H7 (cell line): ENCODE measurements at regions not wholly inside any gene's neighbourhood (a gene's known extent, or its start where the extent isn't known, plus 50 kb on each side); places are given as distances from the start of the nearest gene placed in this dataset.
A peak's percentile ranks its signal among the peaks of the same experiment; 100 is the strongest.

Experiments used
- DNase-seq: peaks from one replicate; pipeline ENCODE4 v3.0.0; 2012
- H3K27me3 ChIP-seq: 2 replicates; pipeline ENCODE4 v1.6.0; 2011; ENCODE audit warnings: mild to moderate bottlenecking, low read length; ENCODE audit not compliant: control insufficient read depth, insufficient read depth
- H3K36me3 ChIP-seq: replicated peaks from 2 replicates; pipeline ENCODE4 v1.5.1; 2011; ENCODE audit warnings: low read length; ENCODE audit not compliant: control insufficient read depth, insufficient read depth
- H3K4me3 ChIP-seq: 2 replicates; pipeline ENCODE4 v1.5.1; 2011; ENCODE audit warnings: low read depth, mild to moderate bottlenecking, control low read depth, low read length, moderate library complexity; ENCODE audit not compliant: insufficient read depth

- no peaks in the 10 kb centered on the region for H3K27me3 ChIP-seq
- H3K4me3 ChIP-seq, result no peak overlapping the region
- H3K36me3 ChIP-seq, result no peaks in the 10 kb centered on the region
- DNase-seq, result no peak
These were observed 1738.8 kb downstream of the EFNA5 start for GRCh38 chr5:105931881-105932421.

GRCh38 chr5:105929858-105930257 is 1740.9 kb downstream of the EFNA5 start:
- no peak overlapping the region for H3K4me3 ChIP-seq
- H3K27me3 ChIP-seq, result no peaks in the 10 kb centered on the region

GRCh38 chr5:105924366-105924765 is 1746.4 kb downstream of the EFNA5 start:
- no peak for DNase-seq
- H3K36me3 ChIP-seq, result no peaks in the 10 kb centered on the region
- H3K4me3 ChIP-seq, result no peak overlapping the region
- H3K27me3 ChIP-seq, result no peaks in the 10 kb centered on the region

More at GRCh38 chr5:105929858-105930257, 1740.9 kb downstream of the EFNA5 start:
- no peaks in the 10 kb centered on the region for H3K36me3 ChIP-seq
- no peak for DNase-seq

DNA sequence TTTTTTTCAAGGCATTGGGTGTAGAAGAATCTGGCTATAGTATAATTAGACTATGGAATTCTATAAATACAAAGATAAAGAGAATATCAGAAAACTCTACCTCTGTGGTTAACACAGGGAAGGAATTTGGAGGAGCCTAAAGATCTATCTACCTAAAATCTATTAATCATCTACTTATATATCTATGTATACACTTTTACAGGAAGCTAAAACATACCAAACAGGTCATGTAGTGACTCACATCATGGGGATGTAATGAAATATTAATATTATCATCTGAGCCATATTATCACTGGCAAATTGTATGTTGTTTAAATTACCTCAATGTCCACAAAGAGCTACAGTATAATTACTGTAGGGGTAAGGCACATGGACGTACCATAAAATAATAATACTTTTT is 1748.2 kb downstream of the EFNA5 start:
- Histone ChIP-seq H3K4me3 (no peak overlapping the region), H3K36me3 (no peaks in the 10 kb centered on the region), H3K27me3 (no peaks in the 10 kb centered on the region)
- DNase-seq, result no peak

DNA sequence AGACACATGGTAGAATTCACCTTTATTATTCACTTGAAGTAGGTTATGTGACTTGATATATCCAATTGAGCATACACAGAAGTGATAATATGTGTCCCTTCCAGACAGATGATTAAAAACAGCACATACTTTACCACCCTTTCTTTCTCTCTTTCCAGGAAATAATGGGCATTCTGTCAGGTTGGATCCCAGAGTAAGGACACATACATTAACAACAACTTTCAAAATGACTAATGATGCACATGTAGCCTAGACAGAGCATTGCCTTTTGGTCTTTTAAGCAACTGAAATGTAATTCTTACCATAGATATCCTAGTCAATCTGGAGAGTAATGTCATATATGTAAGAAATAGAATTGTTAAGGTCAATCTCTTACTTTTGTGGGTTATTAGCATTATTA is 1748.7 kb downstream of the EFNA5 start:
- H3K36me3 ChIP-seq, result no peaks in the 10 kb centered on the region
- no peak overlapping the region for H3K4me3 ChIP-seq
- no peaks in the 10 kb centered on the region for H3K27me3 ChIP-seq
- DNase-seq, result no peak

GRCh38 chr5:105917189-105917588 is 1753.5 kb downstream of the EFNA5 start:
- no peak for DNase-seq
- Histone ChIP-seq H3K4me3 (no peak overlapping the region), H3K27me3 (no peaks in the 10 kb centered on the region), H3K36me3 (no peaks in the 10 kb centered on the region)

DNA sequence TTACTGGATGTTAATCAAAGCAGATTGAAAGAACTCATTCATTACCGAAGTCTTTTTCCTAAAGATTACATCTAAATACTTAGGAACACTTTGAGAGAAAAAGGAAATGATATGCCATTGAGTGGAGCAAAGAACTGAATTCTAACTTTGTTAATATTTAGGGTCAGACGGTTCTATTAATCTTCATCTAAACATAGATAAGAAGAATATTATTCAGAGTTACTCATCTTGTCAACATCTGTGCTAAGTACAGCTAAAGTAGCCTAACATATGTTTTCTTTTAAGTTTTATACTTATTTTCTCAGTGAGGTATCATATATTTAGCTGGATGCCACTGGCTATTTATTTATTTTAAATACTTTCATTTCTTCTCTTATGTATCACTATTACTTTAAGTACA is 1763.7 kb downstream of the EFNA5 start:
- no peaks in the 10 kb centered on the region for H3K36me3 ChIP-seq
- H3K4me3 ChIP-seq, result no peak overlapping the region
- H3K27me3 ChIP-seq, result no peaks in the 10 kb centered on the region
- DNase-seq, result no peak

- no peak for DNase-seq
- H3K4me3 ChIP-seq, result no peak overlapping the region
- no peaks in the 10 kb centered on the region for H3K27me3 ChIP-seq
- no peaks in the 10 kb centered on the region for H3K36me3 ChIP-seq
These were observed 1765.3 kb downstream of the EFNA5 start for GRCh38 chr5:105905392-105905791.

- DNase-seq, result no peak
- Histone ChIP-seq H3K4me3 (no peak overlapping the region), H3K27me3 (no peaks in the 10 kb centered on the region), H3K36me3 (no peaks in the 10 kb centered on the region)
These were observed 1767.7 kb downstream of the EFNA5 start for GRCh38 chr5:105903069-105903468.

DNA sequence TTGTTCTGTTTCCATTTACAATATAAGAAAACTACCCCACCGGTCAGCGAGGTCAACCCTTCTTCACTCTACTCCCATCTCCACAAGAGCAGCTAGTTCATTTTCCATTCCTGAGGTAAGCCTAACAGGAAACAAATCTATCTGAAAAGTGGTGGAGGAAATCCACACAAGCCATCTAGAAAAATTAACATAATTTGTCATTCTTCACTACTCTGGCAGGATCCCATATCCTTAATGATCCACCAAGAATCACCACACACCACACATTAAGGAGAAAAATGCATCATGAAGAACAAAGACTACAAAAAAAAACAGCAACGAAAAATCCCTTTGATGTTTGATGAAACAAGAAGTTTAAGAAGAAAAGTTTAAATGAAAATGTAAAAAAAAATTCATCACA is 1771.0 kb downstream of the EFNA5 start:
- DNase-seq, result no peak
- Histone ChIP-seq H3K27me3 (no peaks in the 10 kb centered on the region), H3K36me3 (no peaks in the 10 kb centered on the region), H3K4me3 (no peak overlapping the region)

- Histone ChIP-seq H3K36me3 (no peaks in the 10 kb centered on the region), H3K4me3 (no peak overlapping the region), H3K27me3 (no peaks in the 10 kb centered on the region)
- no peak for DNase-seq
These were observed 1772.6 kb downstream of the EFNA5 start for GRCh38 chr5:105898183-105898582.

DNA sequence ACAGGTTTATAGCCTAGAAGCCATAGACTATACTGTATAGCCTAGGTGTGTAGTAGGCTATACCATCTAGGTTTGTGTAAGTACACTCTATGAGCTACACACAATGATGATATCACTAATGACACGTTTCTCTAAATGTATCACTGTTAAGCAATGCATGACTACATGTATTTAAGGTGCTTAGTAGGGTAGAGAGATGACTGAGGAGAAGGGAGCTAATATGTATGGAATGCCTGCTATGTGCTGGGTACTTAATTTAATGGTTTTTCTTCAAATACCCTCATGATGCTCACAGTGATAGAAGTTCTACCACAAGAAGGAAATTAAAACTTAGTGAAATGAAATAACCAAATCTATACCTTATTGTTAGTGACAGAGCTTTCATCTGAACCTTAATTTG is 1785.5 kb downstream of the EFNA5 start:
- Histone ChIP-seq H3K27me3 (no peaks in the 10 kb centered on the region), H3K36me3 (no peaks in the 10 kb centered on the region), H3K4me3 (no peak overlapping the region)
- no peak for DNase-seq

GRCh38 chr5:105882956-105883481 is 1787.7 kb downstream of the EFNA5 start:
- no peaks in the 10 kb centered on the region for H3K27me3 ChIP-seq
- DNase-seq, result no peak
- no peak overlapping the region for H3K4me3 ChIP-seq
- H3K36me3 ChIP-seq, result no peaks in the 10 kb centered on the region

DNA sequence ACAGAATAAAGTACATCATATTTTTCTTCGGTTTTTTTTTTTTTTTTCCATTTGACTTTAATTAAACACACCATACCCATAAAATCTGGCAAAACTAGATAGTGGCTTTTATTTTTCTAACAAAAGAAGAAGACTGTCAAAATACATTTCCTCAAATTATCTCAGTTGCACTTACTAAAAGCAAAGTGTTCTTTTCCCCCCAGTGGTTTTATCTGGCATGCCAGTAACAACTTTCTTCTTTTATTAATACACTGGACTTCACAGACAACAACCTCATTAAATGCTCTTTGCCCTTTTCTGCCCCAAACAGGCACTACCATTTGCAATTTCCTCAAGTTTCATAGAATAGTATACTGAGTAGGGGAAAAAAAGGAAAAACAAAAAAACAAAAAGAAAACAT is 1792.3 kb downstream of the EFNA5 start:
- no peaks in the 10 kb centered on the region for H3K27me3 ChIP-seq
- DNase-seq, result no peak

GRCh38 chr5:105877592-105877991 is 1793.1 kb downstream of the EFNA5 start:
- no peaks in the 10 kb centered on the region for H3K36me3 ChIP-seq
- no peaks in the 10 kb centered on the region for H3K27me3 ChIP-seq
- H3K4me3 ChIP-seq, result no peak overlapping the region
- peak; percentile 2 for DNase-seq

More for the DNA sequence above, 1792.3 kb downstream of the EFNA5 start:
- Histone ChIP-seq H3K4me3 (no peak overlapping the region), H3K36me3 (no peaks in the 10 kb centered on the region)

DNA sequence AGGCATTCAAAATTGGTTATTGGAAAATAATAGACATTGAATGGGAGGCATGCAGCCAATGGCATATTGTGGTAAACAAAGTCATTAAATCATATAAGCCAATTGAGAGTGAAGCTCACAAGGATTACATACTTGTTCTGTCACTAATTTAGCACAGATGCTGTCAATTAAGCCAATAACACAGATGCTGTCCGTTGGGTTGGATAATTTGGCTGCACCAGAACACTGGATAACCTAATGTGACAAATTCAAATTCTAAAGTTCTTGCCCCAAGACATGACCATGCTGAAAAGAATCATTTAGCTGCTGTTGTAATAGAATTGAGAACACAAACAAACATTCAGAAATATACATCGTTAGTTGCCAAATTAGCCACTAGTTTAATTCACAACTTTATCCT is 1796.4 kb downstream of the EFNA5 start:
- DNase-seq, result no peak
- no peaks in the 10 kb centered on the region for H3K27me3 ChIP-seq
- no peaks in the 10 kb centered on the region for H3K36me3 ChIP-seq
- H3K4me3 ChIP-seq, result no peak overlapping the region
